Colon (tissue), 2 donors: ENCODE measurements at regions not wholly inside any gene's neighbourhood (a gene's known extent, or its start where the extent isn't known, plus 50 kb on each side); places are given as distances from the start of the nearest gene placed in this dataset.
"Not testable (repeated sequence)": the region's sequence is repeated elsewhere in the genome, so short reads cannot be mapped to it uniquely, and the experiment has no call there.

Source experiments
- FAIRE-seq: peaks from 2 replicates; lab custom pipeline; 2012; peaks lifted over from hg19 to GRCh38; lab: Jason Lieb, UNC
- donor health status: control.
- donor health status: control.

DNA sequence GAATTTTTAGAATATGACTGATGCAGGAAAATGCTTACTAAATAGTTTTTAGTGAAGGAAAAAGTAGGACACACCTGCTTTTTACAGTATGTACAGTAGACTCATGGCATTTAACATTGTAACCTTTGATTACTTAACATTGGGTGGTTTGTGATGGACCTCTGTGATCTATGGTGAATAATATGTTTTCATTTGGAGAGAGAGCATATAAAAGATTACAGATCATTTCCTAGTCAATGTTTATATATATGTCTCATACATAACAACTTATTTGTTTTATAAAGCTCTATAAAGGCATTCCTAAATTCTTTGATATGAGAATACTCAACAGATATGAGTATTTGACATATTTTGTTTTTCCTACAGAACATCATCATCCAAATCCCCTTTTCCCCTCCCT is 129.3 kb upstream of the PDE7B start:
- no peak for FAIRE-seq

DNA sequence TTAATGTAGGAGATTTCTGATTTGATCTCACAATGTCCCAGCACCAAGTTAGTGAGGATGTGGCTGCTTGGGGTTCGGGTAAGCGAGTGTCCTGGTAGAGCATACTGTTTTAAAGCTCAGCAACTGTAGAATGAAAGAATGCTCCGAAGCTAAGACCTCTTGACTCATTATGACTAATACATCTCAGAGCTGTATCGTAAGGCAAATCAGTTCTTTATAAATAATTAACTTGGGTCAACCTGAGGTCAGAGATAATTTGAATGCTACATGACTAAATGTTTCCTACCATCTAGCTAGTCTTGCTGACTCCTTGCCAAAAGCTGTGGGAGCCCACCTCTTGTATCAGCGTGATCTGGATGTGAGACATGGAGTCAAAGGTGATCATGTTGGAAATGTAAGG is 128.8 kb upstream of the PDE7B start:
- no peak for FAIRE-seq

DNA sequence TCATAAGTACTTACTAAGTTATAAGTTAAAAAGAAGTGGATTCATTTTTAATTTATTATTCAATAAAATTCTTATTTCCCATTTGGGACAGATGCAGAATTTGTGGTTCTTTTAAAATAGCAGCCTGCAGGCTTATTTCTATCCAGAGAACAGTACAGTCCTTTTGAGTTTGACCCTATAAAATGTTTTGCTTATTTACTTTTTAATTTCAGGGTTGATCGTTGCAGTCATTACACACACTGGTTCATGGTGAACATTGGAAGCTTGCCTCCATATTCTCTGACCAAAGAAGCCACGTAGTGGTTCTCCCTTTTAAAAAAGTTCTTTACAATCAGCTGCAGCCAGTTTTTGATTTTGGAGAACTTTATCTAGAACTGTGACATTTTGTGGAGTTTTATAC is 122.9 kb upstream of the PDE7B start:
- no peak for FAIRE-seq

- FAIRE-seq, result no peak
Measured at GRCh38 chr6:135731116-135731515, 120.4 kb upstream of the PDE7B start.

GRCh38 chr6:135736351-135736750 is 115.2 kb upstream of the PDE7B start:
- not testable (repeated sequence) for FAIRE-seq

GRCh38 chr6:135738636-135739035 is 112.9 kb upstream of the PDE7B start:
- FAIRE-seq, result no peak

DNA sequence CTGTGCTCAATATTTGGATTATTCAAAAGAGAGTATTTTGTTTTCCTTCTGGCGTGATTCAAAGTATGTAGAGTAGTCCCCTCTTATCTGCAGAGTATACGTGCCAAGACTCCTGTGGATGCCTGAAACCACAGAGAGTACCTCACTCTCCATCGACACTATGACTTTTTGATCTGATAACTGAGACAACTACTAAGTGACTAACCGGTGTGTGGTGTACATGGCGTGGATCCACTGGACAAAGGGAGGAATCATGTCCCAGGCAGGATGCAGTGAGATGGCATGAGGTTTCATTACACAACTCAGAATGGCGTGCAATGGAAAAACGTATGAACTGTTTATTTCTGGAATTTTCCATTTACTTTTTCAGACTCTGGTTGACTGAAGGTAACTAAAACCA is 112.2 kb upstream of the PDE7B start:
- no peak for FAIRE-seq

DNA sequence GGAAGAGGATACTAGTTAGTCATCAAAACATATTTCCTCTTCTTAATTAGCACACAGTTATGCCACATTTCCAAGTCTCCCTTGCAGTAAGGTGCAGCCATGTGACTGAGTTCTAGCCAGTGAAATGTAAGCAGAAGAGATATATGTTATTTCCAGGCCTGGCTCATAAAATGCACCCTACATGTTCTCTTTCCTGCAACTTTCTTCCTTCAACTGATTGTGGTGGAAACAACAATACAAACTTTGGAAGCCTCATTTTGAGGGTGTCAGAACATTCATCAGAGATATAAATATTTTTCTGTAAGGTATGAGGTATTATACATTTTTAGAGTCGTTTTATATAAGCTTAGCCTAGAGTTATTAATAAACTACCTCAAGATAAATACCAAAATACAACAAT is 110.9 kb upstream of the PDE7B start:
- FAIRE-seq, result no peak

DNA sequence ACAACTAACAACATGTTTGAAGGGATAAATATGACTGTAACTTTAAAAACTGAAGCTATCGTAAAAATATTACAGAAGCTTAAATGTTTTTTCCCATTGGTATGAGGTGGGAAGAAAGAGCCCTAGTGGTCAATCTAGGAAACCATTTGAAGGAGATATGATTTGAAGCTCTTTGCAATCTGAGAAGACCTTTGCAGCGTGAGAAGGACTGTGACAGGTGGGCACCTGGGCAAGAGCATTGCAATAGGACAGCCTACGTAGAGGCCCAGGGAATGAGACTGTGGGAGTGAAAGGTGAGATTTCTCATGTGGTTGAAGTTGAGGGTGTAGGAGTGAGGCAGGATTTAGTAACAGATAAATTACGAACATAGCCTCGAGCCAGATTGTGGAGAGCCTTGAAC is 108.0 kb upstream of the PDE7B start:
- no peak for FAIRE-seq

- FAIRE-seq, result no peak
Measured at GRCh38 chr6:135748189-135748588, 103.3 kb upstream of the PDE7B start.

DNA sequence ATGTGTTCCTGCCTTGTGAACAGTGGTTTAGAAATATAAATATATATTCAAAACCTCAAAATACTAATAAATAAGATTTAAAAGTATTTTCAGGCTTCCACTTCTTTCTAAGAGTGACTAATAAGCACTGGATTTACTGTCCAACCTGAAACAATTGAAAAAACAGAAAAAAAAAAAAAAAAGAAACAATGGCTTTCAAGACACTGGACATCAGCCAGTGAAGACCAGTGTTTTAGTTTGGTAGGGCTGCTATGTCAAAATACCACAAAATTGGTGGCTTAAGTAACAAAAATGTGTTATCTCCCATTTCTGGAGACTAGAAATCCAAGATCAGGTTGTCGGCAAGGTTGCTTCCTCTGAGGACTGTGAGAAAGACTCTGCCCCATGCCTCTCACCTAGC is 101.4 kb upstream of the PDE7B start:
- no peak for FAIRE-seq

DNA sequence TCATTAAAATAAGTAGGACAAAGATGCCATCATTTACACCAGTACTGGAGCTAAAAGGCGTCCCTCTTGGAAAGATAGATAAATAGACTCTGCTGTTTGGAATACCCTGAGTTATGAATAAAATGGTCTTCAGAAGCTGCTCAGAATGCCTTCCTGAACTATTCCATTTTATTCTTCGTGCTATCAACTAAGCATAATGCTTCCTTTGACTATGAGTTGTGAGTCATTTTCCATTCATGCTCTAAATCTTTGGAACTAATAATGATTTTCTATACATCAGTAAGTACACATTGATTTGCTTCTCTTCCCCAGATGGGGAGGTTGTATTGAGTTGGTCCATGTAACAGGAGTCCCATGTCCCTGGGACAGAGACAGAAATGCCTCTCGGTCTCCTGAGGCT is 98.3 kb upstream of the PDE7B start:
- no peak for FAIRE-seq

DNA sequence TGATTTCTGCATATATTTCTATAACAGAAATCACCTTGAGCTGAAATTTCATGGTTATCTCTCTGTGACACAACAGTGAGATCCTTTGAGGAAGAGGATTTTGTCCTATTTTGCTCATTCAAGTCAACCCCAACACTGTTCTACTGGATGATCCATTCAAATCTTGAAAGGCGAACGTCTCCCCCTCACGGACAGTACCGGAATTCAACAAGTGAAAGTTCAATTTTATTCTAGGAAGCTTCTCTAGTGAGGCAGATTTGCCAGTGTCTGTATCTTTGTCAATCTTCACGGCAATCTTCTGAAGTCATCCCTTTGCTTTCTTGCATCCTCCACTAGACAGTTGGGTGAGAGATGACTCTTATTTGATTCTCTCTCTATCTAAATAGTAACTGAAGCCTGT is 91.7 kb upstream of the PDE7B start:
- no peak for FAIRE-seq

- FAIRE-seq, result no peak
Measured at GRCh38 chr6:135774006-135774405, 77.5 kb upstream of the PDE7B start.

DNA sequence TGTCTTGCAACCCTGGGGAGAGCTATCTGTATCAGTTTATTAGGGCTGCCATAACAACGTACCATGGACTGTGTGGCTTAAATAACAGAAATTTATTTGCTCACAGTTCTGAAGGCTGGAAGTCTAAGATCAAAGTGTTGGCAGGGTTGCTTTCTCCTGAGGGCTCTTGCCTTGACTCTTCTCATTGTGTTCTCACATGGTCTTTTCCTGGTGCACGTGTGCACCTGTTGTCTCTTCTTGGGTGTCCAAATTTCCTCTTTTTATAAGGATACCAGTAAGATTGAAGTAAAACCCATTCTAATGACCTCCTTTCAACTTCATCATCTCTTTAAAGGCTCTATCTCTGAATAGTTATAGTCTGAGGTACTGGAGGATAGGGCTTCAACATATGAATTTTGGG is 72.3 kb upstream of the PDE7B start:
- FAIRE-seq, result no peak

- FAIRE-seq, result no peak
Measured at GRCh38 chr6:135780326-135780725, 71.2 kb upstream of the PDE7B start.

DNA sequence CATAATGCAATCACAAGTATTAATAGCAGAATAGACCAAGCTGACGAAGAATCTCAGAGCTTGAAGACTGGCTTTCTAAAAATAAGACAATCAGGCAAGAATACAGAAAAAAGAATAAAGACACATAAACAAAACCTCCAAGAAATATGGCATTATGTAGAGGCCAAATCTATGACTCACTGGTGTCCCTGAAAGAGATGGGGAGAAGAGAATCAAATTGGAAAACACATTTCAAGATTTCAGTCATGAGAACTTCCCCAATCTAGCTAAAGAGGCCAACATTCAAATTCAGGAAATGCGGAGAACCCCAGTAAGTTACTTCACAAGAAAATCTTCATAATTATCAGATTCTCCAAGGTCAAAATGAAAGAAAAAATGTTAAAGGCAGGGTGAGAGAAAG is 69.0 kb upstream of the PDE7B start:
- FAIRE-seq, result no peak

- no peak for FAIRE-seq
Measured at GRCh38 chr6:135784507-135784906, 67.0 kb upstream of the PDE7B start.

DNA sequence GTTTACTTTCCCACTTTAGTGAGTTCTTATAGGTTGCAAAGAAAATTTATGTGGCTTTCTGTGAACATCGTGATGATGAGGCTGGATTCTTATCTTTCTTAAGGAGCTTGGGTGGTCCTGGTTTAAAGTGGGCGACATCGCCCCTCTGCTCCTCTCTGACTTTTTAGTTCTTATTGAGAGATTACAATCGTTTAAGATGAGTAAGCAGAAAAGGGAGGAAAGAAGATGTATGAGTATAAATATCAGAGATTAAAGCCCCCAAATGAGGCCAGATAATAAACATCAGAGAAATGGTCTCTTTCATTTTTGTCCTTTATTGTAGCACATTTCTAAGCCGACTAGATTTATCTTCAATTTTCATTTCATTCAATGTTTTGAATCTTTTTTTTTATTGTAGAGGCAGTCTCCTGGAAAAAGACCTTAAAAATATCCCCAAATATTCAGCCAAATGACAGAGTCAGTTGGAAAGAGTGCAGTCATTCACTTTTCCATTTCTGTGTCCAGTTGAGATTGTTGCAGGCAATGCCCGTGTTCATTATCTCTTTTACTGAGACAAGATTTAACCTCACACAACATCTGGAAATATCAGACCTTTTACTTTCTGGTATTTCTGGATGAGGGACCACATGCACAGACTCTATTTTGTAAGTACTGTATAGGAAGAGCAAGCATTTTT is 62.0 kb upstream of the PDE7B start:
- FAIRE-seq, result no peak

GRCh38 chr6:135791441-135791840 is 60.1 kb upstream of the PDE7B start:
- no peak for FAIRE-seq

- FAIRE-seq, result no peak
Measured at GRCh38 chr6:135796643-135797305, 54.7 kb upstream of the PDE7B start.

GRCh38 chr6:135797361-135797760 is 54.1 kb upstream of the PDE7B start:
- FAIRE-seq, result no peak

GRCh38 chr6:135798751-135799515 is 52.6 kb upstream of the PDE7B start:
- FAIRE-seq, result no peak
